Breast epithelium (tissue), 4 donors: ENCODE measurements at regions not wholly inside any gene's neighbourhood (a gene's known extent, or its start where the extent isn't known, plus 50 kb on each side); places are given as distances from the start of the nearest gene placed in this dataset.
"Not testable (repeated sequence)": the region's sequence is repeated elsewhere in the genome, so short reads cannot be mapped to it uniquely, and the experiment has no call there.

Source experiments
- DNase-seq, 2 donors: peaks; one replicate each; pipeline ENCODE4 v3.0.0-alpha.2; 2019; ENCODE audit warnings: low spot score in 2 of 2
- H3K27ac ChIP-seq, 2 donors: fragments of 200-600 bp; sonication (generic) in 1 of 2; one replicate each; pipeline ENCODE4 v1.5.1; 2016 to 2019; ENCODE audit warnings: mild to moderate bottlenecking in 1 of 2
- H3K27me3 ChIP-seq, 2 donors: fragments of 200-600 bp; sonication (generic) in 1 of 2; one replicate each; pipeline versions ENCODE4 v1.5.1 to v1.6.0; 2017 to 2019; ENCODE audit warnings: control low read depth in 1 of 2, mild to moderate bottlenecking in 1 of 2
- H3K36me3 ChIP-seq: fragments of 200-600 bp; one replicate; pipeline ENCODE4 v1.5.1; 2019
- H3K4me1 ChIP-seq, 2 donors: fragments of 200-600 bp; sonication (generic); one replicate each; pipeline ENCODE4 v1.5.1; 2016 to 2019; ENCODE audit warnings: control low read depth in 1 of 2
- H3K4me3 ChIP-seq, 3 donors: fragments of 200-600 bp; sonication (generic); 1 replicate in 2 of 3; 2 replicates in 1 of 3; pipeline ENCODE4 v1.5.1; 2016 to 2019; ENCODE audit warnings: mild to moderate bottlenecking in 3 of 3, moderate library complexity in 2 of 3
- H3K9me3 ChIP-seq, 2 donors: fragments of 200-600 bp; sonication (generic) in 1 of 2; one replicate each; pipeline ENCODE4 v1.5.1; 2016 to 2019; ENCODE audit warnings: control low read depth in 1 of 2
- CTCF ChIP-seq, 3 donors: fragments of 450-650 bp; IDR thresholded peaks; one replicate each; pipeline ENCODE4 v1.5.1; 2016 to 2017; ENCODE audit warnings: antibody characterized with exemption in 3 of 3, mild to moderate bottlenecking in 3 of 3, moderate library complexity in 3 of 3
- POLR2A ChIP-seq: fragments of 450-650 bp; IDR thresholded peaks from one replicate; pipeline ENCODE4 v1.6.1; 2016; ENCODE audit warnings: antibody characterized with exemption, mild to moderate bottlenecking, moderate library complexity
- POLR2AphosphoS5 ChIP-seq, 3 donors: sonication (generic); formaldehyde crosslinking; IDR thresholded peaks; one replicate each; pipeline ENCODE4 v1.6.1; 2017; ENCODE audit warnings: antibody characterized with exemption in 3 of 3
- intact Hi-C: fragments of 100-400 bp; cut with DNase I; formaldehyde crosslinking; loops from one replicate; pipeline ENCODE4 v1.15.1; 2023; ENCODE audit warnings: low total_unique reads

GRCh38 chr12:92412856-92413255, 267.2 kb upstream of the BTG1 start:
- H3K36me3 ChIP-seq, result no peaks in the 10 kb centered on the region
- intact Hi-C loops, result no loop called here
- DNase-seq, result no peak
- TF ChIP-seq CTCF (IDR thresholded peaks at IDR 0.05), result no peak
- no peak for TF ChIP-seq POLR2AphosphoS5 (IDR thresholded peaks at IDR 0.05)
- TF ChIP-seq POLR2A, result no peak
- H3K4me3 ChIP-seq, result no peak overlapping the region
- no peak overlapping the region for H3K27ac ChIP-seq
- no peaks in the 10 kb centered on the region for H3K4me1 ChIP-seq
- no peaks in the 10 kb centered on the region for H3K27me3 ChIP-seq
- peaks cover 0 to 7% of the 10 kb centered on the region in 2 donors for H3K9me3 ChIP-seq

GRCh38 chr12:92411687-92412086, 266.0 kb upstream of the BTG1 start:
- intact Hi-C loops, result no loop called here
- no peaks in the 10 kb centered on the region for H3K4me1 ChIP-seq
- H3K27ac ChIP-seq, result peak overlapping the region in 1 of 2 donors; percentile 43
- H3K27me3 ChIP-seq, result no peaks in the 10 kb centered on the region
- no peak overlapping the region for H3K4me3 ChIP-seq
- no peak for DNase-seq
- TF ChIP-seq CTCF (IDR thresholded peaks at IDR 0.05) (no peak), POLR2A (no peak)
- H3K9me3 ChIP-seq, result peaks cover 0 to 7% of the 10 kb centered on the region in 2 donors
- H3K36me3 ChIP-seq, result no peaks in the 10 kb centered on the region

GRCh38 chr12:92408072-92408900, 262.6 kb upstream of the BTG1 start:
- H3K27me3 ChIP-seq, result no peaks in the 10 kb centered on the region
- intact Hi-C loops, result no loop called here
- H3K4me1 ChIP-seq, result no peaks in the 10 kb centered on the region
- H3K4me3 ChIP-seq, result no peak overlapping the region
- DNase-seq, result no peak
- H3K36me3 ChIP-seq, result no peaks in the 10 kb centered on the region
- TF ChIP-seq POLR2AphosphoS5 (IDR thresholded peaks at IDR 0.05) (no peak), POLR2A (no peak), CTCF (IDR thresholded peaks at IDR 0.05) (peak in 2 of 3 donors; percentile 7 to 22)
- H3K9me3 ChIP-seq, result peaks cover 0 to 7% of the 10 kb centered on the region in 2 donors
- no peak overlapping the region for H3K27ac ChIP-seq

- H3K27me3 ChIP-seq, H3K9me3 ChIP-seq, H3K36me3 ChIP-seq, H3K27ac ChIP-seq, DNase-seq, intact Hi-C loops, H3K4me3 ChIP-seq, H3K4me1 ChIP-seq: not testable (repeated sequence)
Measured at GRCh38 chr12:92406404-92407070, 260.9 kb upstream of the BTG1 start.

GRCh38 chr12:92405801-92406251, 260.2 kb upstream of the BTG1 start:
- H3K9me3 ChIP-seq, H3K27ac ChIP-seq, H3K36me3 ChIP-seq, H3K4me1 ChIP-seq, H3K27me3 ChIP-seq, intact Hi-C loops, DNase-seq, H3K4me3 ChIP-seq: not testable (repeated sequence)

GRCh38 chr12:92404921-92405320, 259.3 kb upstream of the BTG1 start:
- intact Hi-C loops, result no loop called here
- Histone ChIP-seq H3K27ac (no peak overlapping the region), H3K36me3 (no peaks in the 10 kb centered on the region), H3K9me3 (peaks cover 0 to 7% of the 10 kb centered on the region in 2 donors), H3K4me3 (no peak overlapping the region), H3K4me1 (no peaks in the 10 kb centered on the region), H3K27me3 (no peaks in the 10 kb centered on the region)
- no peak for DNase-seq
- TF ChIP-seq POLR2AphosphoS5 (IDR thresholded peaks at IDR 0.05), result no peak
- TF ChIP-seq POLR2A, result no peak
- no peak for TF ChIP-seq CTCF (IDR thresholded peaks at IDR 0.05)
